WTC11 (cell line): ENCODE measurements at regions not wholly inside any gene's neighbourhood (a gene's known extent, or its start where the extent isn't known, plus 50 kb on each side); places are given as distances from the start of the nearest gene placed in this dataset.

Experiments
- ATAC-seq: fragments of 200-7000 bp; cut with Tn5 transposase; 2 replicates; pipeline ENCODE4 v1.10.0; 2021; ENCODE audit warnings: mild to moderate bottlenecking, moderate library complexity
- CTCF ChIA-PET: fragments of 300-600 bp; sonication (Branson Sonifier 250); formaldehyde crosslinking; loops from one replicate; lab custom pipeline; 2021; ENCODE audit warnings: antibody characterized with exemption; lab: Charles Lee
- POLR2A ChIA-PET: fragments of 350-600 bp; sonication (Branson Sonifier 250); formaldehyde crosslinking; loops from one replicate; lab custom pipeline; 2021; ENCODE audit warnings: antibody characterized with exemption; lab: Charles Lee
- DNase-seq: peaks from one replicate; pipeline ENCODE4 v3.0.0; 2021; ENCODE audit warnings: low spot score
- H3K27ac Mint-ChIP-seq: 2 replicates; pipeline ENCODE4 v1.8.0; 2021; ENCODE audit warnings: mixed read lengths
- H3K27me3 Mint-ChIP-seq: 2 replicates; pipeline ENCODE4 v1.8.0; 2021; ENCODE audit warnings: low read depth, mild to moderate bottlenecking, moderate library complexity, mixed read lengths
- H3K36me3 Mint-ChIP-seq: 2 replicates; pipeline ENCODE4 v1.8.0; 2021; ENCODE audit warnings: mixed read lengths
- H3K4me1 Mint-ChIP-seq: 2 replicates; pipeline ENCODE4 v1.8.0; 2022; ENCODE audit warnings: mixed read lengths
- H3K4me3 Mint-ChIP-seq: 2 replicates; pipeline ENCODE4 v1.8.0; 2021; ENCODE audit warnings: mild to moderate bottlenecking, moderate library complexity, mixed read lengths
- H3K9me3 Mint-ChIP-seq: 2 replicates; pipeline ENCODE4 v1.8.0; 2021; ENCODE audit warnings: mixed read lengths
- CREB1 ChIP-seq: sonication (generic); formaldehyde crosslinking; IDR thresholded peaks from 2 replicates; pipeline ENCODE4 v1.8.0; 2023; ENCODE audit warnings: mild to moderate bottlenecking, missing genetic modification reagents
- ELF4 ChIP-seq: sonication (generic); formaldehyde crosslinking; IDR thresholded peaks from 2 replicates; pipeline ENCODE4 v1.8.1; 2022; ENCODE audit warnings: low read depth, mild to moderate bottlenecking, moderate library complexity, missing genetic modification reagents
- FOXP1 ChIP-seq: sonication (generic); formaldehyde crosslinking; IDR thresholded peaks from 2 replicates; pipeline ENCODE4 v1.8.0; 2022; ENCODE audit warnings: missing genetic modification reagents, mild to moderate bottlenecking, moderate library complexity, borderline replicate concordance
- GTF2I ChIP-seq: fragments of 250-450 bp; sonication (Bioruptor Pico); conservative IDR thresholded peaks from 2 replicates; pipeline ENCODE4 v1.4.0; 2021; ENCODE audit warnings: mild to moderate bottlenecking
- HMGA2 ChIP-seq: fragments of 250-450 bp; sonication (Bioruptor Pico); IDR thresholded peaks from 2 replicates; pipeline ENCODE4 v1.4.0; 2021; ENCODE audit warnings: mild to moderate bottlenecking, moderate library complexity
- IRF2 ChIP-seq: sonication (generic); formaldehyde crosslinking; IDR thresholded peaks from 2 replicates; pipeline ENCODE4 v1.8.0; 2022; ENCODE audit warnings: low read depth, missing genetic modification reagents, borderline replicate concordance
- JAZF1 ChIP-seq: fragments of 250-450 bp; sonication (Bioruptor Pico); IDR thresholded peaks from 2 replicates; pipeline ENCODE4 v1.9.0; 2021; ENCODE audit warnings: moderate library complexity, mild to moderate bottlenecking, inconsistent platforms
- NR1H2 ChIP-seq: sonication (generic); formaldehyde crosslinking; IDR thresholded peaks from 2 replicates; pipeline ENCODE4 v1.9.0; 2021; ENCODE audit warnings: mild to moderate bottlenecking, moderate library complexity, missing genetic modification reagents
- NR3C1 ChIP-seq: sonication (generic); formaldehyde crosslinking; conservative IDR thresholded peaks from 2 replicates; pipeline ENCODE4 v1.8.1; 2023; ENCODE audit warnings: low read depth, mild to moderate bottlenecking, missing genetic modification reagents
- ZNF219 ChIP-seq: sonication (generic); formaldehyde crosslinking; IDR thresholded peaks from 2 replicates; pipeline ENCODE4 v1.8.0; 2023; ENCODE audit warnings: missing genetic modification reagents, mild to moderate bottlenecking, borderline replicate concordance
- ZNF232 ChIP-seq: sonication (generic); formaldehyde crosslinking; IDR thresholded peaks from 2 replicates; pipeline ENCODE4 v1.8.0; 2022; ENCODE audit warnings: mild to moderate bottlenecking, missing genetic modification reagents
- ZNF416 ChIP-seq: fragments of 250-450 bp; sonication (Bioruptor Pico); IDR thresholded peaks from 2 replicates; pipeline ENCODE4 v1.9.0; 2021; ENCODE audit warnings: mild to moderate bottlenecking, inconsistent platforms
- TF ChIP-seq, protein P1 (sequence below): sonication (generic); formaldehyde crosslinking; IDR thresholded peaks from 2 replicates; pipeline ENCODE4 v1.8.1; 2022; ENCODE audit warnings: missing genetic modification reagents, borderline replicate concordance
- TF ChIP-seq, protein P2 (sequence below): sonication (generic); formaldehyde crosslinking; IDR thresholded peaks from 2 replicates; pipeline ENCODE4 v1.8.0; 2022; ENCODE audit warnings: mild to moderate bottlenecking, missing genetic modification reagents
- TF ChIP-seq, protein P3 (sequence below): sonication (generic); formaldehyde crosslinking; IDR thresholded peaks from 2 replicates; pipeline ENCODE4 v1.8.0; 2022; ENCODE audit warnings: mild to moderate bottlenecking, missing genetic modification reagents
- TF ChIP-seq, protein P4 (sequence below): sonication (generic); formaldehyde crosslinking; IDR thresholded peaks from 2 replicates; pipeline ENCODE4 v1.8.1; 2023; ENCODE audit warnings: mild to moderate bottlenecking, missing genetic modification reagents
- TF ChIP-seq, protein P5 (sequence below): sonication (generic); formaldehyde crosslinking; IDR thresholded peaks from 2 replicates; pipeline ENCODE4 v1.8.0; 2022; ENCODE audit warnings: mild to moderate bottlenecking, missing genetic modification reagents
- TF ChIP-seq, protein P6 (sequence below): sonication (generic); formaldehyde crosslinking; IDR thresholded peaks from 2 replicates; pipeline ENCODE4 v1.8.1; 2022; ENCODE audit warnings: low read depth, mild to moderate bottlenecking, moderate library complexity, missing genetic modification reagents, borderline replicate concordance
- TF ChIP-seq, protein P7 (sequence below): fragments of 250-450 bp; sonication (Bioruptor Pico); IDR thresholded peaks from 2 replicates; pipeline ENCODE4 v1.9.0; 2021; ENCODE audit warnings: mild to moderate bottlenecking
- TF ChIP-seq, protein P8 (sequence below): sonication (generic); formaldehyde crosslinking; IDR thresholded peaks from 2 replicates; pipeline ENCODE4 v1.8.1; 2022; ENCODE audit warnings: mild to moderate bottlenecking, moderate library complexity, missing genetic modification reagents

DNA sequence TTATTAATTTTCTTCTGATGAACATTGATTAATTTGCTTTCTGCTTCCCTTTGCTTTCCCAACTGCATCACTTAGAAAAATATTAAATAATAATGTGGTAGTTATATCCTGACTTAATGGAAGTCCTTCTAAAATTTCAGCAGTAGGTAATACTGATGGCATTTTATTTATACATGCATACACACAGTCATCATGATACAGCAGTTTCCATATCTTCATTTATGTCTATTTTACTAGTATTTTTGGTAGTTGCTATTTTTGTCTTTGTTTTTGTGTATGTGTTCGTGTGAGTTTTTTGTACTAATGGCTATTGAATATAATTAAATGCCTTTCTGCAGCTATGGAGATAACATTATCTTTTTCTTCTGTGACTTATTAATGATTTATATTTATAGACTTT, 484.7 kb upstream of the CNTN5 start:
- H3K27me3 Mint-ChIP-seq, result no peaks in the 10 kb centered on the region
- CTCF ChIA-PET, result no interaction called here
- TF ChIP-seq ELF4 (CRISPR knock-in tag), result no peak
- no peak for TF ChIP-seq JAZF1 (CRISPR knock-in tag)
- TF ChIP-seq, protein P1, sequence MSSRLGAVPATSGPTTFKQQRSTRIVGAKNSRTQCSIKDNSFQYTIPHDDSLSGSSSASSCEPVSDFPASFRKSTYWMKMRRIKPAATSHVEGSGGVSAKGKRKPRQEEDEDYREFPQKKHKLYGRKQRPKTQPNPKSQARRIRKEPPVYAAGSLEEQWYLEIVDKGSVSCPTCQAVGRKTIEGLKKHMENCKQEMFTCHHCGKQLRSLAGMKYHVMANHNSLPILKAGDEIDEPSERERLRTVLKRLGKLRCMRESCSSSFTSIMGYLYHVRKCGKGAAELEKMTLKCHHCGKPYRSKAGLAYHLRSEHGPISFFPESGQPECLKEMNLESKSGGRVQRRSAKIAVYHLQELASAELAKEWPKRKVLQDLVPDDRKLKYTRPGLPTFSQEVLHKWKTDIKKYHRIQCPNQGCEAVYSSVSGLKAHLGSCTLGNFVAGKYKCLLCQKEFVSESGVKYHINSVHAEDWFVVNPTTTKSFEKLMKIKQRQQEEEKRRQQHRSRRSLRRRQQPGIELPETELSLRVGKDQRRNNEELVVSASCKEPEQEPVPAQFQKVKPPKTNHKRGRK, result no peak
- TF ChIP-seq ZNF416 (CRISPR knock-in tag), result no peak
- TF ChIP-seq ZNF232 (CRISPR knock-in tag), result no peak
- TF ChIP-seq GTF2I (CRISPR knock-in tag), result no peak
- no peak for TF ChIP-seq ZNF219 (CRISPR knock-in tag)
- TF ChIP-seq, protein P2, sequence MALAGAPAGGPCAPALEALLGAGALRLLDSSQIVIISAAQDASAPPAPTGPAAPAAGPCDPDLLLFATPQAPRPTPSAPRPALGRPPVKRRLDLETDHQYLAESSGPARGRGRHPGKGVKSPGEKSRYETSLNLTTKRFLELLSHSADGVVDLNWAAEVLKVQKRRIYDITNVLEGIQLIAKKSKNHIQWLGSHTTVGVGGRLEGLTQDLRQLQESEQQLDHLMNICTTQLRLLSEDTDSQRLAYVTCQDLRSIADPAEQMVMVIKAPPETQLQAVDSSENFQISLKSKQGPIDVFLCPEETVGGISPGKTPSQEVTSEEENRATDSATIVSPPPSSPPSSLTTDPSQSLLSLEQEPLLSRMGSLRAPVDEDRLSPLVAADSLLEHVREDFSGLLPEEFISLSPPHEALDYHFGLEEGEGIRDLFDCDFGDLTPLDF (CRISPR knock-in tag), result no peak
- TF ChIP-seq, protein P3, sequence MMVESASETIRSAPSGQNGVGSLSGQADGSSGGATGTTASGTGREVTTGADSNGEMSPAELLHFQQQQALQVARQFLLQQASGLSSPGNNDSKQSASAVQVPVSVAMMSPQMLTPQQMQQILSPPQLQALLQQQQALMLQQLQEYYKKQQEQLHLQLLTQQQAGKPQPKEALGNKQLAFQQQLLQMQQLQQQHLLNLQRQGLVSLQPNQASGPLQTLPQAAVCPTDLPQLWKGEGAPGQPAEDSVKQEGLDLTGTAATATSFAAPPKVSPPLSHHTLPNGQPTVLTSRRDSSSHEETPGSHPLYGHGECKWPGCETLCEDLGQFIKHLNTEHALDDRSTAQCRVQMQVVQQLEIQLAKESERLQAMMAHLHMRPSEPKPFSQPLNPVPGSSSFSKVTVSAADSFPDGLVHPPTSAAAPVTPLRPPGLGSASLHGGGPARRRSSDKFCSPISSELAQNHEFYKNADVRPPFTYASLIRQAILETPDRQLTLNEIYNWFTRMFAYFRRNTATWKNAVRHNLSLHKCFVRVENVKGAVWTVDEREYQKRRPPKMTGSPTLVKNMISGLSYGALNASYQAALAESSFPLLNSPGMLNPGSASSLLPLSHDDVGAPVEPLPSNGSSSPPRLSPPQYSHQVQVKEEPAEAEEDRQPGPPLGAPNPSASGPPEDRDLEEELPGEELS (CRISPR knock-in tag), result no peak
- TF ChIP-seq IRF2 (CRISPR knock-in tag), result no peak
- TF ChIP-seq HMGA2, result no peak
- TF ChIP-seq FOXP1, result no peak
- TF ChIP-seq NR1H2 (CRISPR knock-in tag), result no peak
- TF ChIP-seq, protein P4, sequence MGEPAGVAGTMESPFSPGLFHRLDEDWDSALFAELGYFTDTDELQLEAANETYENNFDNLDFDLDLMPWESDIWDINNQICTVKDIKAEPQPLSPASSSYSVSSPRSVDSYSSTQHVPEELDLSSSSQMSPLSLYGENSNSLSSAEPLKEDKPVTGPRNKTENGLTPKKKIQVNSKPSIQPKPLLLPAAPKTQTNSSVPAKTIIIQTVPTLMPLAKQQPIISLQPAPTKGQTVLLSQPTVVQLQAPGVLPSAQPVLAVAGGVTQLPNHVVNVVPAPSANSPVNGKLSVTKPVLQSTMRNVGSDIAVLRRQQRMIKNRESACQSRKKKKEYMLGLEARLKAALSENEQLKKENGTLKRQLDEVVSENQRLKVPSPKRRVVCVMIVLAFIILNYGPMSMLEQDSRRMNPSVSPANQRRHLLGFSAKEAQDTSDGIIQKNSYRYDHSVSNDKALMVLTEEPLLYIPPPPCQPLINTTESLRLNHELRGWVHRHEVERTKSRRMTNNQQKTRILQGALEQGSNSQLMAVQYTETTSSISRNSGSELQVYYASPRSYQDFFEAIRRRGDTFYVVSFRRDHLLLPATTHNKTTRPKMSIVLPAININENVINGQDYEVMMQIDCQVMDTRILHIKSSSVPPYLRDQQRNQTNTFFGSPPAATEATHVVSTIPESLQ (CRISPR knock-in tag), result no peak
- TF ChIP-seq, protein P5, sequence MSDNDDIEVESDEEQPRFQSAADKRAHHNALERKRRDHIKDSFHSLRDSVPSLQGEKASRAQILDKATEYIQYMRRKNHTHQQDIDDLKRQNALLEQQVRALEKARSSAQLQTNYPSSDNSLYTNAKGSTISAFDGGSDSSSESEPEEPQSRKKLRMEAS (CRISPR knock-in tag), result no peak
- TF ChIP-seq CREB1 (CRISPR knock-in tag), result no peak
- TF ChIP-seq, protein P6, sequence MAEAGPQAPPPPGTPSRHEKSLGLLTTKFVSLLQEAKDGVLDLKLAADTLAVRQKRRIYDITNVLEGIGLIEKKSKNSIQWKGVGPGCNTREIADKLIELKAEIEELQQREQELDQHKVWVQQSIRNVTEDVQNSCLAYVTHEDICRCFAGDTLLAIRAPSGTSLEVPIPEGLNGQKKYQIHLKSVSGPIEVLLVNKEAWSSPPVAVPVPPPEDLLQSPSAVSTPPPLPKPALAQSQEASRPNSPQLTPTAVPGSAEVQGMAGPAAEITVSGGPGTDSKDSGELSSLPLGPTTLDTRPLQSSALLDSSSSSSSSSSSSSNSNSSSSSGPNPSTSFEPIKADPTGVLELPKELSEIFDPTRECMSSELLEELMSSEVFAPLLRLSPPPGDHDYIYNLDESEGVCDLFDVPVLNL, result no peak
- TF ChIP-seq, protein P7, sequence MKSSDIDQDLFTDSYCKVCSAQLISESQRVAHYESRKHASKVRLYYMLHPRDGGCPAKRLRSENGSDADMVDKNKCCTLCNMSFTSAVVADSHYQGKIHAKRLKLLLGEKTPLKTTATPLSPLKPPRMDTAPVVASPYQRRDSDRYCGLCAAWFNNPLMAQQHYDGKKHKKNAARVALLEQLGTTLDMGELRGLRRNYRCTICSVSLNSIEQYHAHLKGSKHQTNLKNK, result no peak
- no peak for TF ChIP-seq NR3C1 (CRISPR knock-in tag)
- TF ChIP-seq, protein P8, sequence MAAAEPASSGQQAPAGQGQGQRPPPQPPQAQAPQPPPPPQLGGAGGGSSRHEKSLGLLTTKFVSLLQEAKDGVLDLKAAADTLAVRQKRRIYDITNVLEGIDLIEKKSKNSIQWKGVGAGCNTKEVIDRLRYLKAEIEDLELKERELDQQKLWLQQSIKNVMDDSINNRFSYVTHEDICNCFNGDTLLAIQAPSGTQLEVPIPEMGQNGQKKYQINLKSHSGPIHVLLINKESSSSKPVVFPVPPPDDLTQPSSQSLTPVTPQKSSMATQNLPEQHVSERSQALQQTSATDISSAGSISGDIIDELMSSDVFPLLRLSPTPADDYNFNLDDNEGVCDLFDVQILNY, result no peak
- H3K4me1 Mint-ChIP-seq, result peaks cover 8% of the 10 kb centered on the region
- no peak overlapping the region for H3K27ac Mint-ChIP-seq
- no peaks in the 10 kb centered on the region for H3K9me3 Mint-ChIP-seq
- H3K4me3 Mint-ChIP-seq, result no peak overlapping the region
- DNase-seq (no peak), ATAC-seq (no peak)
- H3K36me3 Mint-ChIP-seq, result no peaks in the 10 kb centered on the region
- POLR2A ChIA-PET, result no interaction called here
